ENCODE measurements at regions not wholly inside any gene's neighbourhood (a gene's known extent, or its start where the extent isn't known, plus 50 kb on each side); places are given as distances from the start of the nearest gene placed in this dataset.
A peak's percentile ranks its signal among the peaks of the same experiment; 100 is the strongest.

GRCh38 chr11:103618528-103618927 lies 417.9 kb upstream of the DDI1 start:
- Histone ChIP-seq H3F3A (ENCODE audit: low read length, unreplicated experiment) (no peaks in the 10 kb centered on the region), H3K9me2 (replicated peaks; ENCODE audit: low read length) (no peaks in the 10 kb centered on the region), H3K27me3 (ENCODE audit: low read length) (no peaks in the 10 kb centered on the region), H3K36me3 (ENCODE audit: low read depth, low read length) (no peaks in the 10 kb centered on the region), H3K79me2 (ENCODE audit: low read length) (no peaks in the 10 kb centered on the region), H3K27ac (ENCODE audit: low read length) (no peak overlapping the region), H3K9me3 (ENCODE audit: low read length) (no peaks in the 10 kb centered on the region), H4K20me1 (ENCODE audit: low read length) (no peaks in the 10 kb centered on the region), H3K9ac (ENCODE audit: low read length) (no peak overlapping the region), H3K4me1 (ENCODE audit: insufficient read depth, low read length) (no peaks in the 10 kb centered on the region), H3K4me2 (ENCODE audit: low read length) (no peak overlapping the region), H2AFZ (ENCODE audit: low read length) (no peak overlapping the region), H3K4me3 (ENCODE audit: low read length) (no peak overlapping the region)
- no peak for DNase-seq
- ChIA-PET POLR2A (ENCODE audit: unreplicated experiment) (no interaction called here), CTCF (interaction anchor here (0.7 kb wide), 1 partner anchor 9 kb away, joined by 7 read pairs; no protein-coding TSS in a partner anchor)
- TF ChIP-seq EZH2phosphoT487 (IDR thresholded peaks at IDR 0.05; ENCODE audit: borderline replicate concordance, low read length), result no peak
- TF ChIP-seq CTCF (conservative IDR thresholded peaks at IDR 0.05; ENCODE audit: low read depth, low read length), result no peak
- TF ChIP-seq EZH2 (IDR thresholded peaks at IDR 0.05; ENCODE audit: low read length, unreplicated experiment), result no peak
- intact Hi-C loops (cut with micrococcal nuclease), result no loop called here
- no peak for ATAC-seq
- no TSS peak for BruUV-seq (replicated peaks)

GRCh38 chr11:103619480-103619879 lies 417.0 kb upstream of the DDI1 start:
- no peak overlapping the region for H3K9ac ChIP-seq (ENCODE audit: low read length)
- H3K27ac ChIP-seq (ENCODE audit: low read length), result no peak overlapping the region
- peaks cover 4% of the 10 kb centered on the region for H3K4me1 ChIP-seq (ENCODE audit: insufficient read depth, low read length)
- peak; percentile 62 for DNase-seq
- intact Hi-C loops (cut with micrococcal nuclease), result no loop called here
- no peak overlapping the region for H3K4me3 ChIP-seq (ENCODE audit: low read length)
- H4K20me1 ChIP-seq (ENCODE audit: low read length), result no peaks in the 10 kb centered on the region
- no TSS peak for BruUV-seq (replicated peaks)
- no peaks in the 10 kb centered on the region for H3K9me2 ChIP-seq (replicated peaks; ENCODE audit: low read length)
- H3K9me3 ChIP-seq (ENCODE audit: low read length), result no peaks in the 10 kb centered on the region
- H3K36me3 ChIP-seq (ENCODE audit: low read depth, low read length), result no peaks in the 10 kb centered on the region
- ChIA-PET POLR2A (ENCODE audit: unreplicated experiment) (no interaction called here), CTCF (no interaction called here)
- H3K4me2 ChIP-seq (ENCODE audit: low read length), result no peak overlapping the region
- peak; percentile 81 for ATAC-seq
- no peaks in the 10 kb centered on the region for H3K79me2 ChIP-seq (ENCODE audit: low read length)
- no peak for TF ChIP-seq EZH2phosphoT487 (IDR thresholded peaks at IDR 0.05; ENCODE audit: borderline replicate concordance, low read length)
- peak; percentile 65 for TF ChIP-seq CTCF (conservative IDR thresholded peaks at IDR 0.05; ENCODE audit: low read depth, low read length)
- no peaks in the 10 kb centered on the region for H3K27me3 ChIP-seq (ENCODE audit: low read length)
- H3F3A ChIP-seq (ENCODE audit: low read length, unreplicated experiment), result no peaks in the 10 kb centered on the region
- H2AFZ ChIP-seq (ENCODE audit: low read length), result no peak overlapping the region

GRCh38 chr11:103619938-103620337 lies 416.5 kb upstream of the DDI1 start:
- H3K9ac ChIP-seq (ENCODE audit: low read length), result no peak overlapping the region
- H3K36me3 ChIP-seq (ENCODE audit: low read depth, low read length), result no peaks in the 10 kb centered on the region
- no peak overlapping the region for H3K4me3 ChIP-seq (ENCODE audit: low read length)
- intact Hi-C loops (cut with micrococcal nuclease), result no loop called here
- no peaks in the 10 kb centered on the region for H4K20me1 ChIP-seq (ENCODE audit: low read length)
- no peaks in the 10 kb centered on the region for H3K9me3 ChIP-seq (ENCODE audit: low read length)
- H3K9me2 ChIP-seq (replicated peaks; ENCODE audit: low read length), result no peaks in the 10 kb centered on the region
- H3K79me2 ChIP-seq (ENCODE audit: low read length), result no peaks in the 10 kb centered on the region
- H3F3A ChIP-seq (ENCODE audit: low read length, unreplicated experiment), result no peaks in the 10 kb centered on the region
- TF ChIP-seq EZH2phosphoT487 (IDR thresholded peaks at IDR 0.05; ENCODE audit: borderline replicate concordance, low read length) (no peak), EZH2 (IDR thresholded peaks at IDR 0.05; ENCODE audit: low read length, unreplicated experiment) (no peak), CTCF (conservative IDR thresholded peaks at IDR 0.05; ENCODE audit: low read depth, low read length) (no peak)
- H3K27me3 ChIP-seq (ENCODE audit: low read length), result no peaks in the 10 kb centered on the region
- peaks cover 9% of the 10 kb centered on the region for H3K4me1 ChIP-seq (ENCODE audit: insufficient read depth, low read length)
- no peak overlapping the region for H2AFZ ChIP-seq (ENCODE audit: low read length)
- DNase-seq (no peak), ATAC-seq (no peak)
- BruUV-seq (replicated peaks), result no TSS peak
- ChIA-PET POLR2A (ENCODE audit: unreplicated experiment) (no interaction called here), CTCF (no interaction called here)
- H3K27ac ChIP-seq (ENCODE audit: low read length), result no peak overlapping the region
- no peak overlapping the region for H3K4me2 ChIP-seq (ENCODE audit: low read length)
